IgD-negative memory B cell (primary cell): ENCODE measurements at regions not wholly inside any gene's neighbourhood (a gene's known extent, or its start where the extent isn't known, plus 50 kb on each side); places are given as distances from the start of the nearest gene placed in this dataset.
A peak's percentile ranks its signal among the peaks of the same experiment; 100 is the strongest.

Experiments used
- H3K27ac Mint-ChIP-seq, 3 donors: one replicate each; pipeline ENCODE4 v1.8.0; 2020 to 2022; ENCODE audit warnings: mild to moderate bottlenecking in 3 of 3, mixed read lengths in 3 of 3, moderate library complexity in 1 of 3
- H3K27me3 Mint-ChIP-seq: one replicate; pipeline ENCODE4 v1.8.0; 2021; ENCODE audit warnings: mixed read lengths
- H3K36me3 Mint-ChIP-seq: one replicate; pipeline ENCODE4 v1.8.0; 2020; ENCODE audit warnings: mild to moderate bottlenecking, mixed read lengths
- H3K4me1 Mint-ChIP-seq, 3 donors: one replicate each; pipeline ENCODE4 v1.8.0; 2020 to 2022; ENCODE audit warnings: mixed read lengths in 3 of 3, mild to moderate bottlenecking in 1 of 3
- H3K4me3 Mint-ChIP-seq, 4 donors: one replicate each; pipeline ENCODE4 v1.8.0; 2020 to 2022; ENCODE audit warnings: mild to moderate bottlenecking in 4 of 4, mixed read lengths in 4 of 4, moderate library complexity in 3 of 4
- H3K9me3 Mint-ChIP-seq, 3 donors: one replicate each; pipeline ENCODE4 v1.8.0; 2020 to 2021; ENCODE audit warnings: mixed read lengths in 3 of 3, mild to moderate bottlenecking in 1 of 3

DNA sequence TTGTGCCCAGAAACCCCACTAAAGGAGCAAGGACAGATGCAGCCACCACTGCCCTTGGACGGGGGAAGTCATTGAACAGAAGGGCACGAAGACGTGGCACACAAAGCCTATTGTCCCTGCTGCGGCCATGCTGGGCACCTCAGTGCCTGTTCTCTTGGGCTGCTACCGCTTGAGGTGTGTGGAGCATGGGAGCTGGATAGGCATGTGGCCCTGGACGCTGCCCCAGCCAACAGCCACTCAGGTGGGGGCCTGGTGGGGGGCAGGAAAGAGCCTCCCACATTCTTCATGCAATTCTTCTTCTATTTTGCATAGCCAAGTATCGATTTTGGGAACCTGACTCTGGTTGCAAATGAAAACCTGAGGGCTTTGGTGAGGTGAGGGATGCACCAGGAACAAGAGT, 337.2 kb downstream of the RPS6KC1 start:
- Mint-ChIP-seq H3K27me3 (no peaks in the 10 kb centered on the region), H3K9me3 (peaks cover 0 to 3% (median 3%) of the 10 kb centered on the region in 3 donors), H3K4me1 (no peaks in the 10 kb centered on the region), H3K4me3 (no peak overlapping the region), H3K27ac (no peak overlapping the region), H3K36me3 (no peaks in the 10 kb centered on the region)

DNA sequence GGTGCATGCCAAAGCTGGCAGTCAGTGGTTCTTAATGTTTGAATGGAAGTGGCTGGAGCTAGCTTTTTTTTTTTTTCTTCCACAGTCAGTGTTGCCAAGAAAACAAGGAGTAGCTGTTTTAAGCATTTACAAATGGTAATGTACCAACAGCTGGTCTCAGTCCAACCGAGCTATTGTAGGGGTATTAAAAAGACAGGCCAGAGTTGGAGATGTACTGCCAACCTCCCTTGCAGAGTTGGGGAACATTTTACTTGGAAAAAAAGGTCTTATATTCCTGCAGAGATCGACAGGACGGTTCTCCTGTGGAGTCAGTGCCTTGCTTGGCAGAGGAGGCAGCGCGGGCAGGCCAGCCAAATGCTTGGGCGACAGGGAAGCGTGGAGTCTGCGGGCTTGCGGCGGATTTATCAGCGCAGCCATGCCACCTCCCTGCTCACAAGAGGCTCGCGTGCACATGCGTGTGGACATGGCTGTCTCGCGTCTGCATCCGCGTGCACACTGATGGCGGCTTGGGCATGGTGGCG, 338.1 kb downstream of the RPS6KC1 start:
- Mint-ChIP-seq H3K27me3 (no peaks in the 10 kb centered on the region), H3K36me3 (no peaks in the 10 kb centered on the region), H3K27ac (peak overlapping the region in 1 of 3 donors; percentile 22), H3K4me1 (no peaks in the 10 kb centered on the region), H3K4me3 (no peak overlapping the region), H3K9me3 (peaks cover 0 to 3% (median 3%) of the 10 kb centered on the region in 3 donors)

DNA sequence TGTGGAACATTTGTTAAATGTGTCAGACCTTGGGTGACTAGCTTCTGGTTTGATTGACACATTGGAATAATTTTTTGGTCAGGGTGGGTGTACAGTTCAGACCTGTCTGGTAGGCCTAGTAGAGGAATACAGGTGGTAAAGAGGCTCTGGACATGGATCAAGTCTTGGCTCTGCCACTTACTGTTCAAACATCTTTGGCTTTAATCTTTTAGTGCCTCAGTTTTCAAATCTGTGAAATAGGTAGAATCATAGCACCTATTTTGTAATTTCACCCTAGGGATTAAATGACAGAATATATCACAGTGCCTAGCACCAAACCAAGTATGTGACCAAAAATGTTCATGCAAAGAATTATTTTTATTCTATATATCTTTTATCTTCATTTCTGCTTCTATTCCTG, 340.4 kb downstream of the RPS6KC1 start:
- H3K9me3 Mint-ChIP-seq, result no peaks in the 10 kb centered on the region
- H3K27me3 Mint-ChIP-seq, result no peaks in the 10 kb centered on the region
- H3K27ac Mint-ChIP-seq, result no peak overlapping the region
- no peaks in the 10 kb centered on the region for H3K4me1 Mint-ChIP-seq
- H3K4me3 Mint-ChIP-seq, result no peak overlapping the region
- no peaks in the 10 kb centered on the region for H3K36me3 Mint-ChIP-seq

DNA sequence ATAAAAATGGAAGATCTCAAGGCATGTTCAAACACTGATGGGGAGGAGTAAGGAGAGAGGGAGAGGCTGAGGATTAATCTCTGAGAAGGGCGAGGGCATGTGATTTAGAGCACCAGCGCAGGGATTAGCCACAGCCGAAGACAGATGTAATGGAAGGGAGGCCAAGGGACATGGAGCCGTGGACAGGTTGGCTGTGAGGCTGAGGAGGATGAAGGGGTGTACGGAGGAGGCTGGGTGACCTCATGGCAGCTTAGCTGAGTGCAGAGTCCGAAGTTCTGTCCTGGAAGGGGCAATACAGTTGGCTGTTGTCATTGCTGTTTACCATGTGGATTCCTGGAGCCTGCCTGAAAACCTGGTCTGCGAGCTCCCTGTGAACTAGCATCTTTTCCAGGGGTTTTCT, 342.8 kb downstream of the RPS6KC1 start:
- Mint-ChIP-seq H3K9me3 (no peaks in the 10 kb centered on the region), H3K4me1 (no peaks in the 10 kb centered on the region), H3K27ac (no peak overlapping the region), H3K27me3 (no peaks in the 10 kb centered on the region), H3K4me3 (no peak overlapping the region), H3K36me3 (no peaks in the 10 kb centered on the region)

GRCh38 chr1:213394837-213395236, 343.8 kb downstream of the RPS6KC1 start:
- H3K36me3 Mint-ChIP-seq, result no peaks in the 10 kb centered on the region
- no peak overlapping the region for H3K4me3 Mint-ChIP-seq
- no peaks in the 10 kb centered on the region for H3K27me3 Mint-ChIP-seq

DNA sequence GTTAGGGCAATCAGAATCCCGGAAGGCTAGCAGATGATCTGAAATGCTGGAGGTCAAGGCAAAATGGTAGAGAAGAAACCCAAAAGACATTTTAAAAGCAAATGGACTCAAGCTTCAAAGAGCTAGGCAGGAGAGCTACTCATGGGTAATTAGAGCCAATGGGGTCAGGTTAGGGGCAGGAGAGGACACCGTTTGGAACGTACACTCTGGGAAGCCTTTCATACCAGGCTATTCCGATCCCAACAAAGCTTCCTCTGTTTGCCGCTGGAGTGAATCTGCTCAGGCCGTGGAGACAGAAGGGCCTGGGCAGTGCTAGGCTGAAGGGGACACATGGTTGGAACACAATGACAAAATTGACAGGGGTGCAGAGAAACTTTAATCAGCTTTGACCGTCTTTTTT, 346.6 kb downstream of the RPS6KC1 start:
- no peak overlapping the region for H3K4me3 Mint-ChIP-seq
- peaks cover 2% of the 10 kb centered on the region for H3K27me3 Mint-ChIP-seq
- no peaks in the 10 kb centered on the region for H3K4me1 Mint-ChIP-seq
- H3K36me3 Mint-ChIP-seq, result no peaks in the 10 kb centered on the region
- H3K9me3 Mint-ChIP-seq, result peaks cover 0 to 4% (median 2%) of the 10 kb centered on the region in 3 donors
- H3K27ac Mint-ChIP-seq, result no peak overlapping the region

More at GRCh38 chr1:213394837-213395236, 343.8 kb downstream of the RPS6KC1 start:
- H3K9me3 Mint-ChIP-seq, result no peaks in the 10 kb centered on the region
- no peaks in the 10 kb centered on the region for H3K4me1 Mint-ChIP-seq
- no peak overlapping the region for H3K27ac Mint-ChIP-seq

DNA sequence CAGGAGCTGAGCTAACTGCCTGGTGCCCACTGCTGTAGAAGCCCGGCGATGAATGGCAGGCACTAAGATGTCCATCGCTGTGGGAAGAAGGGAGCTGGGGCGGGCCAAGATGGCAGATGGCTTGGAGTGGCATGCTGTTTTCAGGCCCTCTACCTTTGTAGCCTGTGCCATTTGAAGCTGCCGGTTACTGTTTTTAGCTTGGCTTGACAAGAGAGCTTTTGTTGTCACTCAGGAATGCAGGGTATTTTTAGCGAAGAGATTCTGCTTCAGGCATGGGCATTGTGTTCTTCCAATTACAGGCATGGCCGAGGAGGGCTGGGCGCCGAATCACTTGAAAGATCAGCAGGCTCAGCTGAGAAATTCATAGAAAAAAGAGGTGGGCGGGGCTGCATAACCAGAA, 348.7 kb downstream of the RPS6KC1 start:
- Mint-ChIP-seq H3K27me3 (peaks cover 10% of the 10 kb centered on the region), H3K4me1 (no peaks in the 10 kb centered on the region)

GRCh38 chr1:213409208-213409631, 358.2 kb downstream of the RPS6KC1 start:
- H3K4me3 Mint-ChIP-seq, result no peak overlapping the region
- H3K36me3 Mint-ChIP-seq, result no peaks in the 10 kb centered on the region
- H3K9me3 Mint-ChIP-seq, result peaks cover 0 to 2% (median 1%) of the 10 kb centered on the region in 3 donors

More for the DNA sequence above, 348.7 kb downstream of the RPS6KC1 start:
- Mint-ChIP-seq H3K36me3 (no peaks in the 10 kb centered on the region), H3K4me3 (no peak overlapping the region), H3K27ac (no peak overlapping the region), H3K9me3 (peaks cover 0 to 5% (median 4%) of the 10 kb centered on the region in 3 donors)

GRCh38 chr1:213409971-213410370, 358.9 kb downstream of the RPS6KC1 start:
- Mint-ChIP-seq H3K9me3 (peaks cover 0 to 2% (median 1%) of the 10 kb centered on the region in 3 donors), H3K27me3 (peaks cover 3% of the 10 kb centered on the region), H3K4me3 (no peak overlapping the region), H3K4me1 (no peaks in the 10 kb centered on the region), H3K27ac (no peak overlapping the region), H3K36me3 (no peaks in the 10 kb centered on the region)

More at GRCh38 chr1:213409208-213409631, 358.2 kb downstream of the RPS6KC1 start:
- no peaks in the 10 kb centered on the region for H3K4me1 Mint-ChIP-seq
- peaks cover 6% of the 10 kb centered on the region for H3K27me3 Mint-ChIP-seq
- no peak overlapping the region for H3K27ac Mint-ChIP-seq

GRCh38 chr1:213414346-213414745, 363.3 kb downstream of the RPS6KC1 start:
- H3K4me1 Mint-ChIP-seq, result peaks cover 0 to 2% (median 0%) of the 10 kb centered on the region in 3 donors
- peak overlapping the region in 1 of 3 donors; percentile 2 for H3K27ac Mint-ChIP-seq
- peaks cover 5% of the 10 kb centered on the region for H3K27me3 Mint-ChIP-seq
- no peak overlapping the region for H3K4me3 Mint-ChIP-seq
- H3K9me3 Mint-ChIP-seq, result peaks cover 2 to 3% (median 2%) of the 10 kb centered on the region in 3 donors
- no peaks in the 10 kb centered on the region for H3K36me3 Mint-ChIP-seq

GRCh38 chr1:213414911-213415310, 363.9 kb downstream of the RPS6KC1 start:
- Mint-ChIP-seq H3K9me3 (peaks cover 2 to 3% (median 2%) of the 10 kb centered on the region in 3 donors), H3K36me3 (no peaks in the 10 kb centered on the region), H3K4me3 (no peak overlapping the region), H3K4me1 (peaks cover 0 to 2% (median 0%) of the 10 kb centered on the region in 3 donors), H3K27me3 (peaks cover 5% of the 10 kb centered on the region), H3K27ac (no peak overlapping the region)

- Mint-ChIP-seq H3K27me3 (peaks cover 5% of the 10 kb centered on the region), H3K27ac (no peak overlapping the region), H3K36me3 (no peaks in the 10 kb centered on the region), H3K4me1 (peaks cover 0 to 2% (median 0%) of the 10 kb centered on the region in 3 donors), H3K9me3 (peaks cover 2 to 5% (median 3%) of the 10 kb centered on the region in 3 donors), H3K4me3 (no peak overlapping the region)
These were observed 364.8 kb downstream of the RPS6KC1 start for GRCh38 chr1:213415691-213416380.

- peaks cover 2 to 6% (median 3%) of the 10 kb centered on the region in 3 donors for H3K9me3 Mint-ChIP-seq
These were observed 365.6 kb downstream of the RPS6KC1 start for GRCh38 chr1:213416461-213417224.

DNA sequence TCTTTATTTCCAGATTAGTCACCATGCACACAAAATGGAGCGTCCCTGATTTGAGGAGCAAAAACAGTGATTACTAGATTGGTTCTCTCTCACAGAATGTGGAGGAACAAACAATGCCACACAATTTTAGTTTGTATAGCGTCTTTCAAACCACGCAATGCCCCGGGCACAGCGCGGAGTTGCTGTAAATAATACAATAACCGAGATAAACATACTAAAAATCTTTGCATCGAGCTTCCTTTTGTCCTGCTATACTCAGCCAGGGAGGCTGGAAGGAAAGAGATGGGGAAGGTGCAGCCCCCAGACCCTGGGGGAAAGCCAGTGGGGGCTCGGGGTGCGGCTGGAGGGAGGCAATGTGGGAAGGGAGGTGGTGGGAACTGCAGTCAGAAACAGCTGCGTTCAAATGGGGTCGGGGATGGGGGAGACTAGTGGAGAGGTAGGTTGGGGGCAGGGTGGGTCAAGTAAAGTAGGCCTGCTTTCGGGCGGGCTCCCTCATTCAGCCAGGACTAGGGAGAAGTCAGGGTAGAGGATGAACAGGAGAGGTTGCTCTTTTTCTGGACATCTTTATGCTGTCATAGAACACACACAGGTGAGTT, 366.3 kb downstream of the RPS6KC1 start:
- no peaks in the 10 kb centered on the region for H3K36me3 Mint-ChIP-seq
- H3K9me3 Mint-ChIP-seq, result peaks cover 2 to 6% (median 3%) of the 10 kb centered on the region in 3 donors
- peaks cover 7% of the 10 kb centered on the region for H3K27me3 Mint-ChIP-seq
- peaks cover 0 to 2% (median 0%) of the 10 kb centered on the region in 3 donors for H3K4me1 Mint-ChIP-seq
- no peak overlapping the region for H3K4me3 Mint-ChIP-seq
- no peak overlapping the region for H3K27ac Mint-ChIP-seq

More at GRCh38 chr1:213416461-213417224, 365.6 kb downstream of the RPS6KC1 start:
- Mint-ChIP-seq H3K27me3 (peaks cover 5% of the 10 kb centered on the region), H3K4me3 (no peak overlapping the region), H3K36me3 (no peaks in the 10 kb centered on the region), H3K4me1 (peaks cover 0 to 2% (median 0%) of the 10 kb centered on the region in 3 donors), H3K27ac (no peak overlapping the region)

DNA sequence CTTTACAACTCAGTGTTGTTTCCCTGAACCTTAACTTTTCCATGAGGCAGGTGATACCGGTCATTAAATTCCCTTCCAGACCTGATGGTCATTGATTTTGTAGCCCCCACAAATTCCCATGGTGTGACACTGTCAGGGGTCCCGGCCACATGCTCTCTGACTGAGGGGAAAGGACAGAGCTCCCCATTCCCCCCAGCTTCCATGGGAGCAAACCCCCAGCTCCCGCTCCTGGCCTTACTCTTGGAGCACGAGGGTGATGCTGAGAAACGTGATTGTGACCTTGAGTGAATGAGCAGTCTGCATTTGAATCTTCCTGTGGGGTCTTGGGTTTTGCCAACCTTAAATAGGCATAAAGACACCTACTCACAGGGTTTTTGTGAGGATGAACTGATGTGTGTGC, 366.8 kb downstream of the RPS6KC1 start:
- Mint-ChIP-seq H3K4me3 (no peak overlapping the region), H3K27ac (no peak overlapping the region), H3K4me1 (peaks cover 0 to 2% (median 0%) of the 10 kb centered on the region in 3 donors), H3K36me3 (no peaks in the 10 kb centered on the region), H3K27me3 (peaks cover 5% of the 10 kb centered on the region), H3K9me3 (peaks cover 1 to 6% (median 3%) of the 10 kb centered on the region in 3 donors)
